ENCODE measurements at regions not wholly inside any gene's neighbourhood (a gene's known extent, or its start where the extent isn't known, plus 50 kb on each side); places are given as distances from the start of the nearest gene placed in this dataset.

- no peak for TF ChIP-seq CTCF (IDR thresholded peaks at IDR 0.05)
- TF ChIP-seq POLR2A (IDR thresholded peaks at IDR 0.05), result no peak
These were observed 124.3 kb upstream of the TRIM2 start for GRCh38 chr4:153079857-153080391.

Measured in esophagus squamous epithelium (tissue), 4 donors.